Tibial artery (tissue), 4 donors: ENCODE measurements at regions not wholly inside any gene's neighbourhood (a gene's known extent, or its start where the extent isn't known, plus 50 kb on each side); places are given as distances from the start of the nearest gene placed in this dataset.

Experiments used
- DNase-seq, 2 donors: peaks; one replicate each; pipeline ENCODE4 v3.0.0-alpha.2; 2019
- H3K27ac ChIP-seq, 2 donors: fragments of 200-600 bp; sonication (generic) in 1 of 2; 1 replicate in 1 of 2; 2 replicates in 1 of 2; pipeline ENCODE4 v1.5.1; 2018 to 2019; ENCODE audit warnings: mild to moderate bottlenecking in 1 of 2
- H3K27me3 ChIP-seq, 2 donors: fragments of 200-600 bp; sonication (generic) in 1 of 2; one replicate each; pipeline versions ENCODE4 v1.5.1 to v1.6.0; 2016 to 2019
- H3K36me3 ChIP-seq, 3 donors: fragments of 200-600 bp; sonication (generic) in 2 of 3; one replicate each; pipeline ENCODE4 v1.5.1; 2016 to 2019; ENCODE audit warnings: mild to moderate bottlenecking in 2 of 3
- H3K4me1 ChIP-seq, 4 donors: fragments of 200-600 bp; sonication (generic) in 2 of 4; 1 replicate in 3 of 4; 2 replicates in 1 of 4; pipeline ENCODE4 v1.5.1; 2016 to 2019
- H3K4me3 ChIP-seq, 2 donors: fragments of 200-600 bp; sonication (generic) in 1 of 2; 1 replicate in 1 of 2; 2 replicates in 1 of 2; pipeline ENCODE4 v1.5.1; 2018 to 2019; ENCODE audit warnings: mild to moderate bottlenecking in 2 of 2
- H3K9me3 ChIP-seq, 3 donors: fragments of 200-600 bp; sonication (generic) in 1 of 3; one replicate each; pipeline ENCODE4 v1.5.1; 2016 to 2019
- intact Hi-C: fragments of 100-400 bp; cut with DNase I; formaldehyde crosslinking; loops from one replicate; pipeline ENCODE4 v1.15.0; 2023; ENCODE audit warnings: low total_unique reads
- TF ChIP-seq, protein P1 (sequence below), 2 experiments: fragments of 200-600 bp in 1 of 2; fragments of 450-650 bp in 1 of 2; IDR thresholded peaks; one replicate each; pipeline ENCODE4 v1.5.1; 2017 to 2019; ENCODE audit warnings: antibody characterized with exemption in 2 of 2, mild to moderate bottlenecking in 1 of 2, moderate library complexity in 1 of 2

DNA sequence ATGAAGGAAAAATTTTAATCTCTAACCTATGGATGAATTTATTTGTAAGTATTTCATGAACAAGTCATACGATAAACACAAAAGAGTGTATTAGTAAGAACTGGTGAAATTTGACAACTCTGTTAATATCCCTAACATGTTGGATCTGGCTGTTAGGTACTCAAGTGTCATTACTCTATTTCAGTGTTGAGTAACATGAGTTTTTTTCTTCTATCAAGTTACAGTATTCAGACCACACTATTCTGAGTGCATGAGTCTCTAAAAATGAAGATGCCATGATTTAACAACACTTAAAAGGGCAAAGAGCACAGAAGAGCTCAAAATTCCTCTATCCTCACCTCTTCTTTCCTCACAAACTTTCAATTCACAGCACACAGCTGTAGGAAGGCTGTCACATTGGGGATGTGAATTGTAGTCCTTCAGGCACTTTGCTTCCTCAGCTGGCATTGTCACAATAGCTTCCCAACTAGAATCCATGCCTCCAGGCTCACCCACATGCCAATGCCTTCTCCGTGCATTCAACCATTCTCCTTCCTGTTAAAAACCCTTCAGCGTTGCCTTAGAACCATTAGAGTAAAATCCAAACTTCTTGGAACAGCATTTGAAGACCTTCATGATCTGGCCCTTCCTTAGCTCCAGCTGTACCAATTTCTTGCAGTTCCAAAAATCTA, 73.7 kb upstream of the DBX2 start:
- no peak for DNase-seq
- H3K4me1 ChIP-seq: no peaks in the 10 kb centered on the region
- H3K27ac ChIP-seq: no peak overlapping the region
- TF ChIP-seq, protein P1, sequence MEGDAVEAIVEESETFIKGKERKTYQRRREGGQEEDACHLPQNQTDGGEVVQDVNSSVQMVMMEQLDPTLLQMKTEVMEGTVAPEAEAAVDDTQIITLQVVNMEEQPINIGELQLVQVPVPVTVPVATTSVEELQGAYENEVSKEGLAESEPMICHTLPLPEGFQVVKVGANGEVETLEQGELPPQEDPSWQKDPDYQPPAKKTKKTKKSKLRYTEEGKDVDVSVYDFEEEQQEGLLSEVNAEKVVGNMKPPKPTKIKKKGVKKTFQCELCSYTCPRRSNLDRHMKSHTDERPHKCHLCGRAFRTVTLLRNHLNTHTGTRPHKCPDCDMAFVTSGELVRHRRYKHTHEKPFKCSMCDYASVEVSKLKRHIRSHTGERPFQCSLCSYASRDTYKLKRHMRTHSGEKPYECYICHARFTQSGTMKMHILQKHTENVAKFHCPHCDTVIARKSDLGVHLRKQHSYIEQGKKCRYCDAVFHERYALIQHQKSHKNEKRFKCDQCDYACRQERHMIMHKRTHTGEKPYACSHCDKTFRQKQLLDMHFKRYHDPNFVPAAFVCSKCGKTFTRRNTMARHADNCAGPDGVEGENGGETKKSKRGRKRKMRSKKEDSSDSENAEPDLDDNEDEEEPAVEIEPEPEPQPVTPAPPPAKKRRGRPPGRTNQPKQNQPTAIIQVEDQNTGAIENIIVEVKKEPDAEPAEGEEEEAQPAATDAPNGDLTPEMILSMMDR (IDR thresholded peaks at IDR 0.05): no peak
- no peaks in the 10 kb centered on the region for H3K27me3 ChIP-seq
- intact Hi-C loops: no loop called here
- H3K36me3 ChIP-seq: no peaks in the 10 kb centered on the region
- no peak overlapping the region for H3K4me3 ChIP-seq
- no peaks in the 10 kb centered on the region for H3K9me3 ChIP-seq

DNA sequence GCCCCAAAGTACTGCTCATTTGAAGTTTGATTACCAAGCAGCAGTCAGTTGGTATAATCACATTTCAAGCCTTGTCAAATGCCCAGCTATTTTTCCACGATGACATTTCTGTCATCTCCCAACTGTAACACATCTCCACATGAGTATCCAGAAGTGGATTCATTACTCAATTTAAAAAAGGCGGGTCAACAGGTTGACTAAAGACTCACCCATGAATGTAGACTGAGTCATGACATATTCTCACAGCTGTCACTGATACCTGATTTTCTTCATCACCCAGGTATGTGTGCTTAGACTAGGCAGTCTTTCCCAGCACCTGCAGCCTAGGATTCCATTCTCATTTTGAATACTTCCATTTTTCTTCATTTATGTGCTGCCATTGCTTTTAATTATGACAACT, 75.1 kb upstream of the DBX2 start:
- Histone ChIP-seq H3K9me3 (no peaks in the 10 kb centered on the region), H3K27me3 (no peaks in the 10 kb centered on the region), H3K27ac (no peak overlapping the region), H3K36me3 (no peaks in the 10 kb centered on the region), H3K4me1 (peaks cover 0 to 2% (median 0%) of the 10 kb centered on the region in 4 donors), H3K4me3 (no peak overlapping the region)
- DNase-seq: no peak
- TF ChIP-seq, protein P1 (IDR thresholded peaks at IDR 0.05): no peak
- intact Hi-C loops: no loop called here

DNA sequence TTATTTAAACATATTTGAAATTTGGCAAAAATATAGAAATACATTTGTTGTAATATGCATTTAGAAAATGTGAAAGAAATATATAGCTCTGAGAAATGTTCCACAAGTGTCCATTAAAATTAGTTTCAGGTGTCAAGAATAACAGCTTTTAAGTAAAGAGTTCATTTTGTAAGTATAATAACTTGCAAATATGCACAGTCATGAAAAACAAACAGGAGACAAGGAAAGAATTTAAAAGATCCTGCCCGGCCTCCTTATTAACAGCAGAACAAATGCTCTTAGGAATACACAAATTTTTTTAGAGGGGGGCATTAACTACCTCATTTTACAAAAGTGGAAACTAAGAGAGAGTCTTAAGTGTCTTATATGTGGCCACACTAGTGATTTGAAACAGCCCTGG, 77.7 kb upstream of the DBX2 start:
- TF ChIP-seq, protein P1 (IDR thresholded peaks at IDR 0.05): no peak
- no peaks in the 10 kb centered on the region for H3K9me3 ChIP-seq
- no peak for DNase-seq
- H3K36me3 ChIP-seq: no peaks in the 10 kb centered on the region
- no peaks in the 10 kb centered on the region for H3K27me3 ChIP-seq
- H3K4me1 ChIP-seq: peaks cover 0 to 3% (median 0%) of the 10 kb centered on the region in 4 donors
- no peak overlapping the region for H3K4me3 ChIP-seq
- no peak overlapping the region for H3K27ac ChIP-seq
- intact Hi-C loops: no loop called here

DNA sequence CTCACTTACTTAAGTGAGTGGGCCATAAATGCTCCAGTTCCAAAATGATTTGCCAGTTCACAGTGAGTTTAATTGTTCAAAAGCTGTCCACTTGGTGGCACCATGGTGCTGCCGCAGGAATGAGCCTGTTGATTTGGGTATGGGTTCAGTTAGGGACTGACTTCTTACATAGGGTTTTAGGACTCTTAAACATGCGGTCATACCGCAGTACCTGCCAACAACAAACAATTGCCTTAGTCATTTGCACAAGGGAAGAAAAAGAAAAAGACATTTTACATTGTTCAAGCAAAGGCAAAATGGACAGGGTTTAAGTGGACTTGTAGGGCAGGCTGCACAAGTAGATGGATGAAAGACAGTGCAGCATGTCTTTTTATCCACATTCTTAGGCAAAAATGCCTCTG, 80.0 kb upstream of the DBX2 start:
- Histone ChIP-seq H3K9me3 (no peaks in the 10 kb centered on the region), H3K4me1 (peaks cover 0 to 3% (median 0%) of the 10 kb centered on the region in 4 donors), H3K27me3 (no peaks in the 10 kb centered on the region), H3K27ac (no peak overlapping the region), H3K4me3 (no peak overlapping the region), H3K36me3 (no peaks in the 10 kb centered on the region)
- peak in 1 of 2 donors; percentile 27 for DNase-seq
- TF ChIP-seq, protein P1 (IDR thresholded peaks at IDR 0.05): peak; percentile 42 to 49
- intact Hi-C loops: no loop called here

DNA sequence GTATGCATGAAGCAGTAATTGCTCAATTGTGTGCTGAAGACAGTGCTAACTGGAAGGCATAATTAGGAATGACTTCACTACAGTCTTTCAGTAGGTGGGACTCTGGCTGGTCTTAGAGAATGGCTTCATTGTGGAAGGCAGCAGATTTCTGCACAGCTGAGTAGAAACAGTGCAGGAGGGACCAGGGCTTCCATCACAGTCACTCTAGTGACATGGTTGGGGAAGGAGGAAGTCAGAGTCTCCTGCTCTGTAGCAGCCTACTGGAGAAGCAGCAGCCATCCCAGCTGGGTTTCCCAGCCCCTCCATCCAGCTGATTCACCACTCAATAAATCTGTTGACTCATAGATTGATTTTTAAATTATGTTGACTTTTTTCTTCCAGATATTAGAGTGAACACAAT, 80.6 kb upstream of the DBX2 start:
- Histone ChIP-seq H3K36me3 (no peaks in the 10 kb centered on the region), H3K4me3 (no peak overlapping the region), H3K27me3 (no peaks in the 10 kb centered on the region), H3K4me1 (peaks cover 0 to 3% (median 0%) of the 10 kb centered on the region in 4 donors), H3K9me3 (no peaks in the 10 kb centered on the region), H3K27ac (no peak overlapping the region)
- intact Hi-C loops: no loop called here
- TF ChIP-seq, protein P1 (IDR thresholded peaks at IDR 0.05): no peak
- DNase-seq: no peak

DNA sequence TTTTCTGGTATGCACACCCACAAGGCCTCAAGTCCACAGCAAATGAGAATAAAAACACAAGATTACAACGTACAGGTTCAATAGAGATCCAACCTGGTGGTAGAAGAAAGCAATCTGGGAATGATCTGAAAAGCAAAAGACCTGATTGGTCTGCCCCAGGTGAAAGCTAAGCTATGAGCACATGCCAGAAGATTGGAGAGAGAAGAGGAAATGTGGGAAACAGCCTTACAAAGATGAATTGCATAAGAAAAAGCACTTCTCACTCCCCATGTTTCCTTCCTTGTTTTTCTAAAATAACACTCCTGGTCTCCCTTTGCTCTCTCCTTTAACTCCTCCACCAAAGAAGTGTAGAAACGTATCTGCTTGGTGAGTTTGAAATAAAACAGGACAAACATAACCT, 77.3 kb upstream of the ANO6 start:
- no peak for DNase-seq
- H3K4me3 ChIP-seq: no peak overlapping the region
- TF ChIP-seq, protein P1 (IDR thresholded peaks at IDR 0.05): no peak
- H3K27me3 ChIP-seq: no peaks in the 10 kb centered on the region
- no peak overlapping the region for H3K27ac ChIP-seq
- intact Hi-C loops: no loop called here
- no peaks in the 10 kb centered on the region for H3K9me3 ChIP-seq
- H3K36me3 ChIP-seq: no peaks in the 10 kb centered on the region
- no peaks in the 10 kb centered on the region for H3K4me1 ChIP-seq
